Breast epithelium (tissue), 4 donors: ENCODE measurements at regions not wholly inside any gene's neighbourhood (a gene's known extent, or its start where the extent isn't known, plus 50 kb on each side); places are given as distances from the start of the nearest gene placed in this dataset.

Experiments
- DNase-seq, 2 donors: peaks; one replicate each; pipeline ENCODE4 v3.0.0-alpha.2; 2019; ENCODE audit warnings: low spot score in 2 of 2
- H3K27ac ChIP-seq, 2 donors: fragments of 200-600 bp; sonication (generic) in 1 of 2; one replicate each; pipeline ENCODE4 v1.5.1; 2016 to 2019; ENCODE audit warnings: mild to moderate bottlenecking in 1 of 2
- H3K27me3 ChIP-seq, 2 donors: fragments of 200-600 bp; sonication (generic) in 1 of 2; one replicate each; pipeline versions ENCODE4 v1.5.1 to v1.6.0; 2017 to 2019; ENCODE audit warnings: control low read depth in 1 of 2, mild to moderate bottlenecking in 1 of 2
- H3K36me3 ChIP-seq: fragments of 200-600 bp; one replicate; pipeline ENCODE4 v1.5.1; 2019
- H3K4me1 ChIP-seq, 2 donors: fragments of 200-600 bp; sonication (generic); one replicate each; pipeline ENCODE4 v1.5.1; 2016 to 2019; ENCODE audit warnings: control low read depth in 1 of 2
- H3K4me3 ChIP-seq, 3 donors: fragments of 200-600 bp; sonication (generic); 1 replicate in 2 of 3; 2 replicates in 1 of 3; pipeline ENCODE4 v1.5.1; 2016 to 2019; ENCODE audit warnings: mild to moderate bottlenecking in 3 of 3, moderate library complexity in 2 of 3
- H3K9me3 ChIP-seq, 2 donors: fragments of 200-600 bp; sonication (generic) in 1 of 2; one replicate each; pipeline ENCODE4 v1.5.1; 2016 to 2019; ENCODE audit warnings: control low read depth in 1 of 2
- CTCF ChIP-seq, 3 donors: fragments of 450-650 bp; IDR thresholded peaks; one replicate each; pipeline ENCODE4 v1.5.1; 2016 to 2017; ENCODE audit warnings: antibody characterized with exemption in 3 of 3, mild to moderate bottlenecking in 3 of 3, moderate library complexity in 3 of 3
- POLR2A ChIP-seq: fragments of 450-650 bp; IDR thresholded peaks from one replicate; pipeline ENCODE4 v1.6.1; 2016; ENCODE audit warnings: antibody characterized with exemption, mild to moderate bottlenecking, moderate library complexity
- POLR2AphosphoS5 ChIP-seq, 3 donors: sonication (generic); formaldehyde crosslinking; IDR thresholded peaks; one replicate each; pipeline ENCODE4 v1.6.1; 2017; ENCODE audit warnings: antibody characterized with exemption in 3 of 3
- intact Hi-C: fragments of 100-400 bp; cut with DNase I; formaldehyde crosslinking; loops from one replicate; pipeline ENCODE4 v1.15.1; 2023; ENCODE audit warnings: low total_unique reads

GRCh38 chr4:89411539-89412309, 104.1 kb upstream of the GPRIN3 start:
- no peaks in the 10 kb centered on the region for H3K36me3 ChIP-seq
- no peak for TF ChIP-seq CTCF (IDR thresholded peaks at IDR 0.05)
- TF ChIP-seq POLR2AphosphoS5 (IDR thresholded peaks at IDR 0.05): no peak
- no peak for TF ChIP-seq POLR2A
- no peaks in the 10 kb centered on the region for H3K4me1 ChIP-seq
- no peaks in the 10 kb centered on the region for H3K27me3 ChIP-seq
- no peaks in the 10 kb centered on the region for H3K9me3 ChIP-seq
- intact Hi-C loops: no loop called here
- no peak for DNase-seq
- H3K27ac ChIP-seq: no peak overlapping the region
- H3K4me3 ChIP-seq: no peak overlapping the region

- Histone ChIP-seq H3K9me3 (no peaks in the 10 kb centered on the region), H3K4me1 (no peaks in the 10 kb centered on the region), H3K27me3 (no peaks in the 10 kb centered on the region), H3K27ac (no peak overlapping the region), H3K36me3 (no peaks in the 10 kb centered on the region), H3K4me3 (no peak overlapping the region)
- TF ChIP-seq POLR2AphosphoS5 (IDR thresholded peaks at IDR 0.05): no peak
- no peak for TF ChIP-seq POLR2A
- TF ChIP-seq CTCF (IDR thresholded peaks at IDR 0.05): no peak
- no peak for DNase-seq
- intact Hi-C loops: no loop called here
Measured at GRCh38 chr4:89410687-89411086, 103.1 kb upstream of the GPRIN3 start.

GRCh38 chr4:89404530-89404929, 96.9 kb upstream of the GPRIN3 start:
- intact Hi-C loops: no loop called here
- Histone ChIP-seq H3K36me3 (no peaks in the 10 kb centered on the region), H3K9me3 (no peaks in the 10 kb centered on the region), H3K27ac (no peak overlapping the region), H3K4me1 (no peaks in the 10 kb centered on the region), H3K4me3 (no peak overlapping the region), H3K27me3 (no peaks in the 10 kb centered on the region)
- DNase-seq: no peak
- TF ChIP-seq CTCF (IDR thresholded peaks at IDR 0.05) (no peak), POLR2A (no peak), POLR2AphosphoS5 (IDR thresholded peaks at IDR 0.05) (no peak)

GRCh38 chr4:89403826-89404225, 96.2 kb upstream of the GPRIN3 start:
- Histone ChIP-seq H3K4me3 (no peak overlapping the region), H3K27ac (no peak overlapping the region), H3K9me3 (no peaks in the 10 kb centered on the region), H3K27me3 (no peaks in the 10 kb centered on the region), H3K36me3 (no peaks in the 10 kb centered on the region), H3K4me1 (no peaks in the 10 kb centered on the region)
- DNase-seq: no peak
- no peak for TF ChIP-seq POLR2A
- no peak for TF ChIP-seq CTCF (IDR thresholded peaks at IDR 0.05)
- no peak for TF ChIP-seq POLR2AphosphoS5 (IDR thresholded peaks at IDR 0.05)
- intact Hi-C loops: no loop called here

- H3K27me3 ChIP-seq: no peaks in the 10 kb centered on the region
- DNase-seq: no peak
- TF ChIP-seq POLR2AphosphoS5 (IDR thresholded peaks at IDR 0.05): no peak
- no peak for TF ChIP-seq POLR2A
- TF ChIP-seq CTCF (IDR thresholded peaks at IDR 0.05): no peak
- H3K27ac ChIP-seq: no peak overlapping the region
- no peaks in the 10 kb centered on the region for H3K36me3 ChIP-seq
- H3K9me3 ChIP-seq: no peaks in the 10 kb centered on the region
- no peaks in the 10 kb centered on the region for H3K4me1 ChIP-seq
- H3K4me3 ChIP-seq: no peak overlapping the region
- intact Hi-C loops: loop anchor here (2.0 kb wide), 1 partner anchor 18 kb away; no protein-coding TSS in a partner anchor
Measured at GRCh38 chr4:89400287-89401035, 92.9 kb upstream of the GPRIN3 start.
